GM18526 (cell line): ENCODE measurements at regions not wholly inside any gene's neighbourhood (a gene's known extent, or its start where the extent isn't known, plus 50 kb on each side); places are given as distances from the start of the nearest gene placed in this dataset.

ENCODE experiments used
- POLR2A ChIP-seq: IDR thresholded peaks from 3 replicates; pipeline ENCODE4 v1.6.1; 2011; ENCODE audit not compliant: insufficient read length; ENCODE audit errors: extremely low read depth

- no peak for TF ChIP-seq POLR2A
These were observed 61.6 kb downstream of the CCR1 start for GRCh38 chr3:46146548-46146947.

DNA sequence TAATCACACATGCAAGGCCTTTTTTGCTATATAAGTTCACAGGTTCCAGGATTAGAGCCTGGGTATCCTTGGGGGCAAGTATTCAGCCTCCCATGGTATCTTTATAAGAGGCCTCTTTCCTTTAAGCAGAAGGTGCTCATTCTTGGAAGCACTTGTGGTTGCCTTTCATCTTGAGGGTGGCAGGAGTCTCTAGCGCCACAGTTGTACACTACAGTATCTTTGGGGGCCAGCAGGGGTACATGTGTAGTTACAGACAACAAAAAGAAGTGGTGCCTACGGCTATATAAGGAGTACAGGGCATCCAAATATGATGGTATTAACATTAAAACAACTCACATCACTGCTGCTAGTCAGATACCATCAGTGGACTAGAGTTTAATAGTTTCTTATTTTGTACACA lies 62.1 kb downstream of the CCR1 start:
- TF ChIP-seq POLR2A, result no peak

- no peak for TF ChIP-seq POLR2A
These were observed 63.0 kb downstream of the CCR1 start for GRCh38 chr3:46145147-46145546.

GRCh38 chr3:46143951-46144473 lies 64.1 kb downstream of the CCR1 start:
- no peak for TF ChIP-seq POLR2A

GRCh38 chr3:46141813-46142212 lies 66.3 kb downstream of the CCR1 start:
- no peak for TF ChIP-seq POLR2A

DNA sequence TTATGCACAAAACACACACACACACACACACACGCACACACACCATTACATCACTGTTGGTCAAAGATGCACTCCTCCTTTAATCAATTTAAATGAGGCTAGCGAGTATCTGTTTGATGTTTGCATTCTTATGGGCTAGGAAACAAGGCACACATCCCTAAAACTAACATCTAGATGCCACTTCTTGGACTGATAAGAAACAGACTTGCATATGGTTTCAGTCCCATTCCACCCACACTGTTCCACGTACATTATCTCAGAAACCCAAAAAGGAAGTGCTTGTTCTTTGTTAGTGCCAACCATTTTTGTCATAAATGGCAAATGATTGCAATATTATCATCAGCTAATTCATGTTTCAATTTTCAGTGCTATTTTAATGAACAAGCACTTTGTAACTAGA lies 69.5 kb downstream of the CCR1 start:
- no peak for TF ChIP-seq POLR2A

DNA sequence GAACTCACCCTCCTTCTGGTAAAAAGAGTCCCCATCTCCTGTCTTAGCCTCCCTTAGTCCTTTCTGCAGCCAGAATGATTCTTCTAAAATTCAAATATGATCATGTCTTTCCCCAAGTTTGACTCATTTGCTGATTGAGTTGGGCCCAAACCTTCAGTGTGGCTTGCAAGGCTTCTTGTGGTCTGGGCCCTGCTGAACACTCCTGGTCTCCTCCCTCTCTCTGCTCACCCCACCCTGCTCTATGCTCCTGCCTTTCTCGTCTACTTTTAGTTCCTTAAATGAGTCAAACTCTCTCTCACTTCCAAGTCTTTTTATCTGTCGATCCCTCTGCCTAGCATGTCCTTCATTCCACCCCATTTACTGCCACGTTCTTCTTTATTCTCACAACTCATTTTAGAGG lies 72.6 kb downstream of the CCR1 start:
- no peak for TF ChIP-seq POLR2A

GRCh38 chr3:46133285-46133684 lies 74.8 kb downstream of the CCR1 start:
- TF ChIP-seq POLR2A, result no peak

GRCh38 chr3:46132565-46132964 lies 75.5 kb downstream of the CCR1 start:
- no peak for TF ChIP-seq POLR2A

GRCh38 chr3:46131884-46132450 lies 76.1 kb downstream of the CCR1 start:
- no peak for TF ChIP-seq POLR2A

- TF ChIP-seq POLR2A, result no peak
These were observed 77.3 kb downstream of the CCR1 start for GRCh38 chr3:46130631-46131310.

GRCh38 chr3:46129588-46130272 lies 78.4 kb downstream of the CCR1 start:
- no peak for TF ChIP-seq POLR2A

DNA sequence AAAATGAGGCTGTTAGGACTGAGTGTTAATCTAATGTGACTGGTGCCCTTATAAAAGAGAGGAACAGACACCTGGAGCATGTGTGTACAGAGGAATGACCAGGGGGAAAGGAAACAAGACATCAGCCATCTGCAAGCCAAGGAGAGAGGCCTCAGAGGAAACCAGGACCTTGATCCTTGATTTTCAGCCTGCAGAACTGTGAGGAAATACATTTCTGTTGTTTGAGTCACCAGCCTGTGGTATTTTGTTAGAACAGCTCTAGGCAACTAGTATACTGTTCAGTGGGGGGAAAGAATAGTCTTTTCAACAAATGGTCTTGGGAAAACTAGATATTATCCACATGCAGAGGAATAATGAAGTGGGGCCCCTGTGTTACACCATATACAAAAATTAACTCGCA lies 80.6 kb downstream of the CCR1 start:
- no peak for TF ChIP-seq POLR2A

- no peak for TF ChIP-seq POLR2A
These were observed 83.6 kb downstream of the CCR1 start for GRCh38 chr3:46124216-46125177.

DNA sequence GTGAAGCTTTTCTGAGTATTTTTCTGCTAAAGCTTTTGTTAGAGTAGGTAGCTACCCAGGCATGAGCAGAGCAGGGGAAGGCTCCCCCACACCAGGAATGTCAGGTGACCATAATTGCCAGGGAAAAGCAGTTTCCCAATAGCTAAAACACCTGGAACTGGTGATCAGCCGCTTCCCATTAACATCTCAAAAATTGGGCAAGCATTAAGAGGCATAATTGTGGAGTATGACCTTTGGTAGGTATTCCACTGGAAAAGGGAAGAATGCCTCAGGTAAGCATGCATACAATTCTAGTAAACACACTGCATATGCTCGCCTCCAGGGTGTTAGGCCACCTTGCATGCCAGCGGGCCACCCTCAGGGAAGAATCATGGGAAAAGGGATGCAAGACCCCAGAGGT lies 84.5 kb downstream of the CCR1 start:
- no peak for TF ChIP-seq POLR2A
